MM.1S (cell line): ENCODE measurements at regions not wholly inside any gene's neighbourhood (a gene's known extent, or its start where the extent isn't known, plus 50 kb on each side); places are given as distances from the start of the nearest gene placed in this dataset.

Experiments
- EZH2 ChIP-seq: fragments of 300-600 bp; sonication (generic); optimal IDR thresholded peaks from 2 replicates; pipeline ENCODE3; 2017; ENCODE audit warnings: low read depth, mild to moderate bottlenecking, antibody characterized with exemption, low read length, mixed read lengths
- TF ChIP-seq, protein P1 (sequence below): fragments of 300-600 bp; sonication (generic); IDR thresholded peaks from 2 replicates; pipeline ENCODE4 v1.5.1; 2016; ENCODE audit warnings: antibody characterized with exemption, low read length, mixed read lengths

DNA sequence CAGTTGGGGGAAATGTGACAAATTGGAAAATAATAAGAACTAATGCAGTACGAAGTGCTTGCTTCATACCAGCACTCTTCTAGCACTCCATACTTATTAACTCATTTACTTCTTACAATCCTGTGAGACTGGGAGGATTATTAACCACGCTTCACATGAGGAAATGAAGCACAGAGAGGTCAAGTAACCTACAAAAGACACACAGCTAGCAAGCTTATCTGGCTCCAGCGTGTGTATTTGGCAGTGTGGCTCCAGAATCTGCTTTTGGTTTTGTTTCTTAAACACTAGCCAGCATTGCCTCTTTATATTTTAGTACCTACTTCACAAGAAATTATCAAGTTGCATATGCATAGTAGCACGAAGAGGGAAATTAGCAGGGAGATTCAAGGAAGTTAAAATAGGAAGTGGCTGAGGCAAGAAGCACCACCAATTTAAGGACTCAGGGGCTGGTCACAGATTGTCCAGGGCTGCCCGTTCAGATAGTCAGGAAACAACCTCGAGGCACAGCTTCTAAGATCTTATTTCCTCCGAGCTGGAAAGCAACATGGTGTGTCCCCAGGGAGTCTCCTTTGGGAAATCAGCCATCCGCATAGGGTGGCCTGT is 302.7 kb upstream of the PRDM1 start:
- TF ChIP-seq, protein P1, sequence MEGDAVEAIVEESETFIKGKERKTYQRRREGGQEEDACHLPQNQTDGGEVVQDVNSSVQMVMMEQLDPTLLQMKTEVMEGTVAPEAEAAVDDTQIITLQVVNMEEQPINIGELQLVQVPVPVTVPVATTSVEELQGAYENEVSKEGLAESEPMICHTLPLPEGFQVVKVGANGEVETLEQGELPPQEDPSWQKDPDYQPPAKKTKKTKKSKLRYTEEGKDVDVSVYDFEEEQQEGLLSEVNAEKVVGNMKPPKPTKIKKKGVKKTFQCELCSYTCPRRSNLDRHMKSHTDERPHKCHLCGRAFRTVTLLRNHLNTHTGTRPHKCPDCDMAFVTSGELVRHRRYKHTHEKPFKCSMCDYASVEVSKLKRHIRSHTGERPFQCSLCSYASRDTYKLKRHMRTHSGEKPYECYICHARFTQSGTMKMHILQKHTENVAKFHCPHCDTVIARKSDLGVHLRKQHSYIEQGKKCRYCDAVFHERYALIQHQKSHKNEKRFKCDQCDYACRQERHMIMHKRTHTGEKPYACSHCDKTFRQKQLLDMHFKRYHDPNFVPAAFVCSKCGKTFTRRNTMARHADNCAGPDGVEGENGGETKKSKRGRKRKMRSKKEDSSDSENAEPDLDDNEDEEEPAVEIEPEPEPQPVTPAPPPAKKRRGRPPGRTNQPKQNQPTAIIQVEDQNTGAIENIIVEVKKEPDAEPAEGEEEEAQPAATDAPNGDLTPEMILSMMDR: no peak
- no peak for TF ChIP-seq EZH2
